Osteocyte (in vitro differentiated cells): ENCODE measurements at regions not wholly inside any gene's neighbourhood (a gene's known extent, or its start where the extent isn't known, plus 50 kb on each side); places are given as distances from the start of the nearest gene placed in this dataset.

ENCODE experiments used
- DNase-seq: peaks from one replicate; pipeline ENCODE4 v3.0.0; 2021; ENCODE audit warnings: mixed read lengths; ENCODE audit not compliant: unreplicated experiment; ENCODE audit errors: extremely low spot score
- H3K27ac Mint-ChIP-seq: one replicate; pipeline ENCODE4 v1.8.0; 2021; ENCODE audit warnings: mild to moderate bottlenecking, mixed read lengths; ENCODE audit not compliant: unreplicated experiment
- H3K27me3 Mint-ChIP-seq: one replicate; pipeline ENCODE4 v1.8.0; 2021; ENCODE audit warnings: mixed read lengths; ENCODE audit not compliant: unreplicated experiment
- H3K36me3 Mint-ChIP-seq: one replicate; pipeline ENCODE4 v1.8.0; 2021; ENCODE audit warnings: mixed read lengths; ENCODE audit not compliant: unreplicated experiment
- H3K4me1 Mint-ChIP-seq: one replicate; pipeline ENCODE4 v1.8.0; 2021; ENCODE audit warnings: mixed read lengths; ENCODE audit not compliant: unreplicated experiment
- H3K4me3 Mint-ChIP-seq: one replicate; pipeline ENCODE4 v1.8.0; 2021; ENCODE audit warnings: mild to moderate bottlenecking, moderate library complexity, mixed read lengths; ENCODE audit not compliant: unreplicated experiment
- H3K9me3 Mint-ChIP-seq: one replicate; pipeline ENCODE4 v1.8.0; 2021; ENCODE audit warnings: mixed read lengths; ENCODE audit not compliant: unreplicated experiment
- CTCF ChIP-seq: fragments of 200-600 bp; sonication (generic); IDR thresholded peaks from 2 replicates; pipeline ENCODE4 v1.5.0; 2021; ENCODE audit warnings: antibody characterized with exemption, mild to moderate bottlenecking, moderate library complexity

GRCh38 chr4:124144238-124144654 lies 568.3 kb downstream of the ANKRD50 start:
- Mint-ChIP-seq H3K4me3 (no peak overlapping the region), H3K27ac (no peak overlapping the region)
- DNase-seq, result no peak

GRCh38 chr4:124146068-124146467 lies 566.5 kb downstream of the ANKRD50 start:
- peaks cover 4% of the 10 kb centered on the region for H3K4me1 Mint-ChIP-seq
- TF ChIP-seq CTCF, result no peak
- H3K9me3 Mint-ChIP-seq, result no peaks in the 10 kb centered on the region
- no peaks in the 10 kb centered on the region for H3K27me3 Mint-ChIP-seq
- no peak for DNase-seq
- no peak overlapping the region for H3K4me3 Mint-ChIP-seq
- no peaks in the 10 kb centered on the region for H3K36me3 Mint-ChIP-seq
- no peak overlapping the region for H3K27ac Mint-ChIP-seq

More at GRCh38 chr4:124144238-124144654, 568.3 kb downstream of the ANKRD50 start:
- no peaks in the 10 kb centered on the region for H3K9me3 Mint-ChIP-seq
- H3K36me3 Mint-ChIP-seq, result no peaks in the 10 kb centered on the region
- peaks cover 4% of the 10 kb centered on the region for H3K4me1 Mint-ChIP-seq
- no peaks in the 10 kb centered on the region for H3K27me3 Mint-ChIP-seq
- TF ChIP-seq CTCF, result no peak

GRCh38 chr4:124151031-124151430 lies 561.5 kb downstream of the ANKRD50 start:
- Mint-ChIP-seq H3K27ac (no peak overlapping the region), H3K4me1 (peaks cover 4% of the 10 kb centered on the region), H3K27me3 (no peaks in the 10 kb centered on the region), H3K9me3 (no peaks in the 10 kb centered on the region), H3K36me3 (peaks cover 2% of the 10 kb centered on the region), H3K4me3 (no peak overlapping the region)
- no peak for DNase-seq
- no peak for TF ChIP-seq CTCF

- no peaks in the 10 kb centered on the region for H3K27me3 Mint-ChIP-seq
- no peak overlapping the region for H3K4me3 Mint-ChIP-seq
- H3K27ac Mint-ChIP-seq, result no peak overlapping the region
- H3K9me3 Mint-ChIP-seq, result no peaks in the 10 kb centered on the region
- H3K4me1 Mint-ChIP-seq, result no peaks in the 10 kb centered on the region
- peaks cover 2% of the 10 kb centered on the region for H3K36me3 Mint-ChIP-seq
- no peak for TF ChIP-seq CTCF
- no peak for DNase-seq
These were observed 560.4 kb downstream of the ANKRD50 start for GRCh38 chr4:124152132-124152531.

- no peak for TF ChIP-seq CTCF
- Mint-ChIP-seq H3K4me3 (no peak overlapping the region), H3K27ac (no peak overlapping the region), H3K36me3 (peaks cover 2% of the 10 kb centered on the region), H3K9me3 (peaks cover 7% of the 10 kb centered on the region), H3K27me3 (no peaks in the 10 kb centered on the region), H3K4me1 (peaks cover 5% of the 10 kb centered on the region)
- DNase-seq, result no peak
These were observed 557.3 kb downstream of the ANKRD50 start for GRCh38 chr4:124155239-124155638.
